CMK (cell line): ENCODE measurements at regions not wholly inside any gene's neighbourhood (a gene's known extent, or its start where the extent isn't known, plus 50 kb on each side); places are given as distances from the start of the nearest gene placed in this dataset.

ENCODE experiments used
- DNase-seq: peaks from one replicate; pipeline ENCODE4 v3.0.0-alpha.2; 2010; ENCODE audit warnings: low read depth

GRCh38 chr2:136557203-136557602, 208.1 kb upstream of the THSD7B start:
- DNase-seq = no peak

GRCh38 chr2:136550181-136550580, 215.2 kb upstream of the THSD7B start:
- no peak for DNase-seq

GRCh38 chr2:136539355-136539754, 226.0 kb upstream of the THSD7B start:
- DNase-seq = no peak

GRCh38 chr2:136538489-136538888, 226.9 kb upstream of the THSD7B start:
- no peak for DNase-seq

- DNase-seq = no peak
These were observed 230.5 kb upstream of the THSD7B start for GRCh38 chr2:136534811-136535210.

- no peak for DNase-seq
These were observed 233.2 kb upstream of the THSD7B start for GRCh38 chr2:136532171-136532570.

GRCh38 chr2:136531731-136532130, 233.6 kb upstream of the THSD7B start:
- DNase-seq = no peak

- DNase-seq = no peak
These were observed 235.2 kb upstream of the THSD7B start for GRCh38 chr2:136530146-136530545.

GRCh38 chr2:136527560-136527959, 237.8 kb upstream of the THSD7B start:
- no peak for DNase-seq

GRCh38 chr2:136522724-136523123, 242.6 kb upstream of the THSD7B start:
- no peak for DNase-seq

GRCh38 chr2:136517716-136518115, 247.6 kb upstream of the THSD7B start:
- no peak for DNase-seq

- no peak for DNase-seq
These were observed 255.1 kb upstream of the THSD7B start for GRCh38 chr2:136510244-136510643.

GRCh38 chr2:136505462-136505861, 259.9 kb upstream of the THSD7B start:
- no peak for DNase-seq

GRCh38 chr2:136502660-136503059, 262.7 kb upstream of the THSD7B start:
- DNase-seq = no peak

- no peak for DNase-seq
These were observed 267.6 kb upstream of the THSD7B start for GRCh38 chr2:136497709-136498108.

- no peak for DNase-seq
These were observed 268.4 kb upstream of the THSD7B start for GRCh38 chr2:136496966-136497365.

- DNase-seq = no peak
These were observed 269.7 kb upstream of the THSD7B start for GRCh38 chr2:136495636-136496035.

GRCh38 chr2:136492901-136493300, 272.4 kb upstream of the THSD7B start:
- no peak for DNase-seq

GRCh38 chr2:136490100-136490499, 275.2 kb upstream of the THSD7B start:
- no peak for DNase-seq

GRCh38 chr2:136487421-136487820, 277.9 kb upstream of the THSD7B start:
- DNase-seq = no peak

- DNase-seq = no peak
These were observed 279.2 kb upstream of the THSD7B start for GRCh38 chr2:136486115-136486514.

GRCh38 chr2:136482966-136483365, 282.4 kb upstream of the THSD7B start:
- no peak for DNase-seq

GRCh38 chr2:136482006-136482405, 283.3 kb upstream of the THSD7B start:
- no peak for DNase-seq

GRCh38 chr2:136479696-136480095, 285.6 kb upstream of the THSD7B start:
- DNase-seq = no peak

- DNase-seq = no peak
These were observed 296.5 kb upstream of the THSD7B start for GRCh38 chr2:136468799-136469369.
